Esophagus squamous epithelium (tissue), 5 donors: ENCODE measurements at regions not wholly inside any gene's neighbourhood (a gene's known extent, or its start where the extent isn't known, plus 50 kb on each side); places are given as distances from the start of the nearest gene placed in this dataset.

Experiments used
- DNase-seq: peaks from one replicate; lab custom pipeline; 2025; lab: John Stamatoyannopoulos, UW
- H3K27ac ChIP-seq, 4 donors: fragments of 200-600 bp; sonication (generic); one replicate each; pipeline ENCODE4 v1.5.1; 2016 to 2019; ENCODE audit warnings: mild to moderate bottlenecking in 1 of 4
- H3K27me3 ChIP-seq, 4 donors: fragments of 200-600 bp; sonication (generic); 1 replicate in 3 of 4; 2 replicates in 1 of 4; pipeline versions ENCODE4 v1.5.1 to v1.6.0; 2017 to 2021; ENCODE audit warnings: antibody characterized with exemption in 1 of 4
- H3K36me3 ChIP-seq, 3 donors: fragments of 200-600 bp; sonication (generic); one replicate each; pipeline ENCODE4 v1.5.1; 2016 to 2019
- H3K4me1 ChIP-seq, 3 donors: fragments of 200-600 bp; sonication (generic); one replicate each; pipeline ENCODE4 v1.5.1; 2017 to 2019
- H3K4me3 ChIP-seq, 4 donors: fragments of 200-600 bp; sonication (generic); 1 replicate in 3 of 4; 2 replicates in 1 of 4; pipeline ENCODE4 v1.5.1; 2016 to 2019; ENCODE audit warnings: mild to moderate bottlenecking in 2 of 4, moderate library complexity in 1 of 4
- H3K9me3 ChIP-seq, 3 donors: fragments of 200-600 bp; sonication (generic); one replicate each; pipeline ENCODE4 v1.5.1; 2016 to 2019
- CTCF ChIP-seq, 6 experiments: fragments of 450-650 bp in 4 of 6; fragments of 200-600 bp in 2 of 6; sonication (generic) in 2 of 6; IDR thresholded peaks; one replicate each; pipeline ENCODE4 v1.5.1; 2016 to 2019; ENCODE audit warnings: antibody characterized with exemption in 6 of 6, mild to moderate bottlenecking in 4 of 6, moderate library complexity in 4 of 6
- POLR2A ChIP-seq, 4 donors: fragments of 450-650 bp; IDR thresholded peaks; one replicate each; pipeline ENCODE4 v1.6.1; 2017; ENCODE audit warnings: antibody characterized with exemption in 4 of 4, mild to moderate bottlenecking in 4 of 4, moderate library complexity in 3 of 4
- WGBS, 2 donors: methylation state at CpG; one replicate each; pipeline ENCODE4 v1.1.5; 2018; 5-methylcytosine and 5-hydroxymethylcytosine counted together
- intact Hi-C: fragments of 100-400 bp; cut with DNase I; formaldehyde crosslinking; loops from one replicate; pipeline ENCODE4 v1.15.0; 2022
- donor health status: DM: yes; HTN: yes; CAD: no.

GRCh38 chr13:50203256-50203941, 188.2 kb downstream of the KCNRG start:
- Histone ChIP-seq H3K9me3 (no peaks in the 10 kb centered on the region), H3K36me3 (no peaks in the 10 kb centered on the region), H3K4me3 (no peak overlapping the region), H3K27ac (no peak overlapping the region), H3K27me3 (no peaks in the 10 kb centered on the region), H3K4me1 (peaks cover 0 to 5% (median 4%) of the 10 kb centered on the region in 3 donors)
- DNase-seq, result no peak
- TF ChIP-seq CTCF (IDR thresholded peaks at IDR 0.05) (no peak), POLR2A (IDR thresholded peaks at IDR 0.05) (no peak)
- intact Hi-C loops, result no loop called here
- WGBS, 2 donors, result 75 to 88% methylated on average over 1 of the region's 1 CpG

- TF ChIP-seq POLR2A (IDR thresholded peaks at IDR 0.05) (no peak), CTCF (IDR thresholded peaks at IDR 0.05) (no peak)
Measured at GRCh38 chr13:50205581-50205980, 190.3 kb downstream of the KCNRG start.

GRCh38 chr13:50208826-50209335, 193.6 kb downstream of the KCNRG start:
- Histone ChIP-seq H3K4me1 (peaks cover 0 to 16% (median 12%) of the 10 kb centered on the region in 3 donors), H3K9me3 (peaks cover 0 to 10% (median 4%) of the 10 kb centered on the region in 3 donors), H3K36me3 (no peaks in the 10 kb centered on the region), H3K4me3 (peak overlapping the region in 2 of 4 donors; percentile 22 to 46), H3K27ac (peak overlapping the region in 1 of 4 donors; percentile 45), H3K27me3 (no peaks in the 10 kb centered on the region)
- intact Hi-C loops, result no loop called here
- 32 to 33% methylated on average over 5 to 7 of the region's 9 CpGs for WGBS, 2 donors
- no peak for DNase-seq
- TF ChIP-seq POLR2A (IDR thresholded peaks at IDR 0.05) (no peak), CTCF (IDR thresholded peaks at IDR 0.05) (no peak)

More at GRCh38 chr13:50205581-50205980, 190.3 kb downstream of the KCNRG start:
- no peaks in the 10 kb centered on the region for H3K27me3 ChIP-seq
- peaks cover 0 to 16% (median 12%) of the 10 kb centered on the region in 3 donors for H3K4me1 ChIP-seq
- WGBS, 2 donors, result 85 to 91% methylated on average over 2 of the region's 2 CpGs
- intact Hi-C loops, result no loop called here
- H3K27ac ChIP-seq, result no peak overlapping the region
- H3K9me3 ChIP-seq, result no peaks in the 10 kb centered on the region
- H3K4me3 ChIP-seq, result no peak overlapping the region
- DNase-seq, result no peak
- no peaks in the 10 kb centered on the region for H3K36me3 ChIP-seq

GRCh38 chr13:50209631-50210030, 194.4 kb downstream of the KCNRG start:
- no peak for DNase-seq
- no peak for TF ChIP-seq POLR2A (IDR thresholded peaks at IDR 0.05)
- no peak for TF ChIP-seq CTCF (IDR thresholded peaks at IDR 0.05)
- H3K36me3 ChIP-seq, result no peaks in the 10 kb centered on the region
- 74 to 93% methylated on average over 1 of the region's 1 CpG for whole genome bisulfite sequencing, 2 donors
- no peak overlapping the region for H3K27ac ChIP-seq
- intact Hi-C loops, result no loop called here
- H3K4me3 ChIP-seq, result no peak overlapping the region
- no peaks in the 10 kb centered on the region for H3K27me3 ChIP-seq
- H3K4me1 ChIP-seq, result peaks cover 0 to 16% (median 12%) of the 10 kb centered on the region in 3 donors
- peaks cover 0 to 10% (median 4%) of the 10 kb centered on the region in 3 donors for H3K9me3 ChIP-seq

- TF ChIP-seq CTCF (IDR thresholded peaks at IDR 0.05), result no peak
- intact Hi-C loops, result no loop called here
- Histone ChIP-seq H3K27ac (no peak overlapping the region), H3K4me3 (no peak overlapping the region), H3K9me3 (peaks cover 0 to 10% (median 4%) of the 10 kb centered on the region in 3 donors), H3K36me3 (no peaks in the 10 kb centered on the region), H3K27me3 (no peaks in the 10 kb centered on the region), H3K4me1 (peaks cover 0 to 9% (median 7%) of the 10 kb centered on the region in 3 donors)
- 0 to 100% methylated on average over 1 of the region's 1 CpG for WGBS, 2 donors
- DNase-seq, result no peak
Measured at GRCh38 chr13:50213526-50213925, 198.3 kb downstream of the KCNRG start.
